A204.1 (cell line): ENCODE measurements at regions not wholly inside any gene's neighbourhood (a gene's known extent, or its start where the extent isn't known, plus 50 kb on each side); places are given as distances from the start of the nearest gene placed in this dataset.
"Not testable (repeated sequence)": the region's sequence is repeated elsewhere in the genome, so short reads cannot be mapped to it uniquely, and the experiment has no call there.

Source experiments
- FAIRE-seq: peaks from 2 replicates; lab custom pipeline; 2012; peaks lifted over from hg19 to GRCh38; lab: Jason Lieb, UNC

DNA sequence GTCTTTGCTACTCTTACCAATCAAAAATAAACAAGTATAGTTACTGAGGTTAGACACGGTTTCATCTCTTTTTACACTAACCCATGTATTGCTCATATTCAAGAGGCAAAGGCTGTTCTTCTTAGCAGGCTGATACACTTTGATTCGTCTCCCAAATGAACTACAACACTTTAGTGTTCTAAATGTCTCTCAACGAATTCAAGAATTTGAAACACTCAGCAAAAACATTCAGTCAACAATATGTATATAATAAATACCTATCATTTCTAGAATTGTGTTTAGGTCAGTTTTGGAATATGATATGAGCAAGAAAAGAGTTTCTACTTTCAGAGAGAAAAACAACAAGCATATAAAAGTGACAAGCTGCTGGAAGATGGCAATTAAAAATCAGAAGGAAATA is 669.6 kb upstream of the DPPA4 start:
- no peak for FAIRE-seq

DNA sequence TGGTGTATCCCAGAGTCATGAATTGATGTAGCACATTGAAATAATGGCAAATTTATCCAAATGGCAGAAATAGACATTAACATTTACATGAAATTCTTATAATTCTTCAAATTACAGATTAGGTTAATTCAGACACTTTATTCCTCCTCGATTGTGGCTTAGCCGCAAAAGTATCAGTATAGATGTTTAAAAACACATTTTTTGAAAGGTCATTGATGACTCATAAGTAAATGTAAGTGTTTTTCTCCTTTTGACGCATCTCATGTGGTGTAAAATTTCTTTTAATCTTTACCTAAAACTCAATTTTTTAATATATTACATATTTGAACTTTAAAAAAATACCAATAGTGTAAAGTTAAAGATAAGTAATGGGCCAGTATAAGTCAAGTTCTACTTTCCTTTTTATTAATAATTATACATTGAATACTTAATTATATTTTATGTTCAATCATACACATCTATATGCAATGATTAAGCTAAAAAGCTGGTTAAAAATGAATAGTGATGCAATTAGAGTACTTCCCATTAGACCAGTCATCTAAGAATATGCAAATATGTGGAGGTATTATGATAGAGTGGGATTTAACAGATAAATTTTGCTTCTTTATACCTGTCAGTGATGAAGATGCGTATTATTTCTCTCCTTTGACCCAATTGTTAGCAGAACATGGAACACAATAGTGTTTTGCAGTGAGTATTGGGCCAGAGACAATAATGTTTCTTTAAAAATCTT is 678.1 kb upstream of the DPPA4 start:
- no peak for FAIRE-seq

- FAIRE-seq, result no peak
These were observed 679.0 kb upstream of the DPPA4 start for GRCh38 chr3:110016235-110016815.

DNA sequence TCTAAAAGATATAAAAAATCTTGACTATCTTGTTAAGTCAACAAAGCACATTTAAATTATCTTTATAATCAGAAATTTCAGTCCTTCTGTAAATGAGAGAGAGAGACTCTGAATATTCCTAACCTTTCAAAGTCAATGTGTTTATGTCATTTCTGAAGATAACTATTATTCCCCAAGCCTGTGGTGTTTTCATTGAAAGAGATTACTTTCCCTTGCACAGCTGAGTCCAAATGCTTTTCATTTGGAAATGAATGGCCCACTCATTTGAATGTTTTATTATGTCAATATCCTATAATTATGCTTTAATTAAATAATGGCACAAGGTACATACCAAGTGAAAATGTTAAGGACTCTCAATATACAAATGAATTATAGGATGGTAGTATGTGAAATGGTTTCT is 680.0 kb upstream of the DPPA4 start:
- FAIRE-seq, result no peak

DNA sequence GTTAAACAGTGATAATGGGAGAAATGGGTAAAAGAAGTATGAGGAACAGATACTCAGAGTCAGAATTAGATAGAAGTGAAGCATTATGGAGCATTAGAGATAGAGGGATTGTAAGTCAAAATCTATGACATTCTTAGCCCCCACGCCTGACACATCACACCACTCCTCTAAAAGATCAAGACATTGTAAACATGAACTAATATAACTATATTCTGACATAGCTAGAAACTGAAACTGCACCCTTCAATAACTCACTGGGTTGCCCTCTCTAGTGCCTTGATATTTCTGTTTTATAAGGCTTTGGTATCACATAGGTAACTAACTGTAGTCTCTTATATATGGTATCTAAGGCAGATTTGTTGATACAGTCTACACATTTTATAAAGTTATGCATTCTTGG is 684.3 kb upstream of the DPPA4 start:
- FAIRE-seq, result no peak

DNA sequence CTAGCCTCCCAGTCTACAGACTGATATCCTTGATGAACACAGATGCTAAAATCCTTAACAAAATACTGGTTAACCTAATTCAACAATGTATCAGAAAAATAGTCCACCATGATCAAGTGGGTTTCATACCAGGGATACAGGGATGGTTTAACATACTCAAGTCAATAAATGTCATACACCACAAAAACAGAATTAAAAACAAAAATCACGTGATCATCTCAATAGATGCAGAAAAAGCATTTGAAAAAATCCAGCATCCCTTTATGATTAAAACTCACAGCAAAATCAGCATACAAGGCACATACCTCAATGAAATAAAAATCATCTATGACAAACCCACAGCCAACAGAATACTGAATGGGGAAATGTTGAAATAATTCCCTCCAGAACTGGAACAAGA is 685.7 kb upstream of the DPPA4 start:
- not testable (repeated sequence) for FAIRE-seq

- FAIRE-seq, result no peak
These were observed 689.1 kb upstream of the DPPA4 start for GRCh38 chr3:110026421-110026820.

GRCh38 chr3:110027446-110028080 is 690.2 kb upstream of the DPPA4 start:
- no peak for FAIRE-seq

- FAIRE-seq, result no peak
These were observed 694.6 kb upstream of the DPPA4 start for GRCh38 chr3:110031975-110032374.

DNA sequence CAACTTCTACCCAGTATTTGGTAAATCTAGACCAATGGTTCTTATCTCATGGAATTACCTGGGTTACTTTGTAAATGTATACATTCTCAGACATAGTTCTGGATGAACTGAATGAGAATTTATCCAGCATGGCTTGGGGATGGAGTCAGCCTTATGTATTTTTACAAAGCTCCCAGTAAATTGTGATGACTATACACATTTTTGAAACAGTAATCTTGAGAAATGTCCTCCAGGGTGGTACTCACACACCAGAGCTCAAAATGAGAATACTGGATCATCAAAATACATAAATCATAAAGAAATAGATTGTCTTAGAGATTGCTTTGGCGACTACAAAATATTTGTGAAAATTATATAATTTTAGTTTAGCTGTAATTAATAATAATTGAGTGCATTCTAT is 722.1 kb upstream of the DPPA4 start:
- no peak for FAIRE-seq

DNA sequence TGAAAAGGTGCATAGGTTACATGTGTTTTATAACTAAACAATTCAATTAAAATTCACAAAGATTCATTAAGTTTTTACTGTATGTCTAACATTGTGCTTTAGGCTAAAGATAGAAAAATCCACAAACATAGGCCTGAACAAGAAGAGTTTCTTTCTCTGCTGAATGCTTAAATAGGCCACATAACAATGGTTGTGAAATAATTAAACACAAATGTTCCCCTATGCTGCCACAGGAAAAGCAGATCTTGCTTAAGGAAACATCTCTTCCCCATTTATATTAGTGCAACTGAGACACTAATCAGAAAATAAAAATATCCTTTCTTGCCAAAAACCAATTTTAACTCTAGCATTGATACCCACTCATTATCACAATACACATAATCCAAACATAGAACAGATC is 725.4 kb upstream of the DPPA4 start:
- FAIRE-seq, result no peak

GRCh38 chr3:110063178-110063577 is 725.8 kb upstream of the DPPA4 start:
- FAIRE-seq, result no peak

GRCh38 chr3:110066206-110066605 is 728.9 kb upstream of the DPPA4 start:
- no peak for FAIRE-seq

DNA sequence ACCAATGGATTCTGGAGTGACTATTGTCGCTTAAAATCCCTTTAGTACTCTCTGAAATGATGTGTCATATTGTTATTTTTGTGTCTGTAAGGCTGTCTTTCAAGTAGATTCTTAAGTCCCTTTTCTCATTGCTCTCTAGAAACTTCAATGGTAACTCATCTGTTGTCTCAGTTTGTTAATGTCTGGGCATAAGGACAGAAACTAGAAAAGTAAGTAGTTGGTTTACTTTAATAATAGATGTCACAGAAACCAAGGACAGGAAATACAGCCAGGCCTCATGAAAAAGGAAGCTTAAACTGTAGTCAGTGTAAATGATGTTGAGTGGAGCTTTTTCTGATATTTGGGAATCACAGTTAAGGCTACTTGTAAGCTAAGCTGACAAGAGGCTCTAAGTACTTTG is 730.2 kb upstream of the DPPA4 start:
- no peak for FAIRE-seq

DNA sequence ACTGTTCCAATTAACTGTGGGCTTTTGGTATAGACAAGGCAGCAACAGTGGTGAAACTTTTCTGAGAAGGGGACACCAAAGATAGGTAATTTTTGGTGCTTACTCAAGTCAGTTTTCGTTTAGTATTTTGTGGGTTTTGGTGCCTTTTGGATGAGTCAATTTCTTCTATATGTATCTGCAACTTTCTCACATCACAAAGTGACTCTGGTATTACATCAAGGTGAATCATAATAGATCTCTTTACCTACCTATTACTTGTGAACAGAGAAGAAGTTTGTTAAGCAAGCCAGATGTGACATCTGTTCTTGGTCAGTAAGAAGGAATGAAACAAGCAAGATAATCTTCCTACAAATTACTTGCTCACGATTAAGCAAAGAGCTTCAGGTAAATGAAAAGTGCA is 732.4 kb upstream of the DPPA4 start:
- no peak for FAIRE-seq

DNA sequence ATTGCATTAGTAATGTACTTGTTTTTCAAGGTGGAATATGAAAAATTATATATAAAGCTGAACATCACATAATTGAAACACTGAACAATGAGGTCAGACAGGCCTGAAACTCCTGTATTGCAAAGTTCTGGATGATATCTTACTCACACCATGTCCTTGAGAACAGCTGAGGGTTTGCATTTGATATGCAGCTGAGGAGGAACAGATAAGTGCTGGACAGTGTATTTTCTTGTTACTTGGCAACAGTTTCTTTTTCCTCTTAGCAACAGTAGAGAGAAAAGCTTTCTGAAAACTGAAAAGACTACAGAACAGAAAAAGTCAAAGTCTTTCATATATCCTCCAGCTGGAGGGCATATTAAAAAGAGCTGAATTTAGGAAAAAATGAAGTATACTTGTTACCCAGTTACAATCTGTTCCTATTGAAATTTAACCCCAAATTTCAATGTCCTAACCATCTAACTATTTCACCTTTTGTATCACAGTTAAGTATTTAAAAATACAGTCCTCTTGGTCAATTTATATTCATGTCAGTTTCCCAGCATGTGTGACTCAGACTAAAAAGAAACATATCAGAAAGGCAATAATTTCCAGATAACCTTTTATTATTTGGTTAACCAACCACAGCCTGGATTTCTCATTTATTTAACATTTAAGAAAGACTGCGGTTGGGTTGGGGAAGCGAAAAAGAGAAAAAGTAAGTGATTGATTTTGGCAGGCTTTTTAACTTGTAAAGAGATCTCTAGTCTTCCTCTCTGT is 733.0 kb upstream of the DPPA4 start:
- no peak for FAIRE-seq

DNA sequence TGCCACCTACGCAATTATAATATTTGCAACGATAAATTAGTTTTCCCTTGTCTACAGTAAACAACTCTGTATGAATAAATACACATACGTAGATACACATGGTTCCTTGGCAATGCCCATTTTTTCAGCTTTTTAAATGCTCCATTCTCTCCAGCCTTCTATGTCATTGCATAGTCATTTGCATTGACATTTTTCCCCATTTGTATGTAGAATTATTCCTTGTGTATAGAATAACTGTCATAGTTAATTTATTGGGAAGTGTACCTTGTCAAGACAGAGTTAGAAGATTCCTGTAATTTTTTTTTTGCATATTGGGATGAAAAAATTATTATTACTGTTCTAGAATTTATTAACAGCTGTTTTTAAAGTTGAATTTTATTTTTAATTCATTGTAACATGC is 736.7 kb upstream of the DPPA4 start:
- FAIRE-seq, result no peak

DNA sequence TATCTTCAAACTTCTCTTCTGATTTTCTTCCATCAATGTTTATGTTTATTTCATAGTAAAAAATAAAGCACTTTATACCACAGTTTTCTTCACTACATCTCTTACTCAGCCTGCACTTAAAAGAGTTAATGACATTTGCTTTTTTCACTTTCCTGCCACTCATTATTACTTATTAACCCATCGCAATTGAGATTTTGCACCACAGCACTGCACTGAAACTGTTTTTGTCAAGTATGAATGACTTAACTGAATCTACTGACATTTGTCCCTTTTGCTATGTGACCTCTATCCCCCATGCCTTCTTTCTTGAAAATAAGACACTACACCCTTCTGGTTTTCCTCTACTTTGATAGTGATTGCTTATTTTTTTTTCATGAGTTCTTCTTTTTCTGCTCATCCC is 739.7 kb upstream of the DPPA4 start:
- no peak for FAIRE-seq

DNA sequence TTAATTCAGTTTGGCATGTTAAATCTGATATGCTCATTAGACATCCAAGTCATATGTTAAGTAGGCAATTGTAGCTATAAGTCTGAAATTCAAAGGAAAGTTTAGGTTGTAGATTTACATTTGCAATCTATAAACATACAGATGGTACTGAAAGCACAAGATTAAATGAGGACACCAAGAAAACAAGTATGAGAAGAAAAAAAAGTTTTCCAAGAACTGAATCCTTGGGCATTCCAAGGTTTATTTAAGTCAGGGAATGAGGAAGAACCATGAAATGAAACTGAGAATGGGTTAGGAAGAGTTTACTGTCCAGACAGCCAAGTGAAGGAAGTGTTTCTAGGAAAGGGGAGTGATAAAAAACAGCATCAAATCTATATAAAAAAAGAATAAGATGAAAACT is 756.1 kb upstream of the DPPA4 start:
- FAIRE-seq, result no peak

DNA sequence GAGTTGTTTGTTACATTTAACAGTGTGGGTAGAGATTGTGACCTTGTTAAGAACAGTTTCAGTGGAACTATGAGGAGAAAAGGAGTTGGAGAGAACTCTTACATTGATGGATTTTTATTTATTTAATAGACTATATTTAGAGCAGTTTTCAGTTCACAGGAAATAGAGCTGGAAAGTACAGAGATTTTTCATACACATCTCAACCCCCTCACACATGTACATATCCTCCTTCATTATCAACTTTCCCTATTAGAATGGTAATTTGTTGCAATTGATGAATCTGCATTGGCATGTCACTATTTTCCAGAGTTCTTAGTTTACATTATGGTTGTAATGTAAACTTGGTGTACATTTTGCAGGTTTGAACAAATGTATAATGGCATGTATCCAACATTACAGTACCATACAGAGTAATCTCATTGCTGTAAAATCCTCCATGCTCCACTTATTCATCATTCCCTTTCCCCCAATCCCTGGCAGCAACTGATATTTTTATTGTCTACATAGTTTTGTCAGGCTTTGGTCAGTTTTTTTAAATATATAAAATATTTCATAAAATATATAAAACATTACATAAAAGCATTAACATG is 756.6 kb upstream of the DPPA4 start:
- FAIRE-seq, result no peak

GRCh38 chr3:110099711-110100110 is 762.4 kb upstream of the DPPA4 start:
- FAIRE-seq, result no peak

- no peak for FAIRE-seq
These were observed 764.0 kb upstream of the DPPA4 start for GRCh38 chr3:110101361-110101760.

- FAIRE-seq, result no peak
These were observed 769.5 kb upstream of the DPPA4 start for GRCh38 chr3:110106805-110107204.
